Urothelium cell line (cell line): ENCODE measurements at regions not wholly inside any gene's neighbourhood (a gene's known extent, or its start where the extent isn't known, plus 50 kb on each side); places are given as distances from the start of the nearest gene placed in this dataset.
"Not testable (repeated sequence)": the region's sequence is repeated elsewhere in the genome, so short reads cannot be mapped to it uniquely, and the experiment has no call there.

Experiments
- DNase-seq: peaks from one replicate; pipeline ENCODE4 v3.0.0; 2011; ENCODE audit warnings: low spot score, mixed read lengths
- FAIRE-seq: peaks from 2 replicates; lab custom pipeline; 2011; peaks lifted over from hg19 to GRCh38; lab: Jason Lieb, UNC

DNA sequence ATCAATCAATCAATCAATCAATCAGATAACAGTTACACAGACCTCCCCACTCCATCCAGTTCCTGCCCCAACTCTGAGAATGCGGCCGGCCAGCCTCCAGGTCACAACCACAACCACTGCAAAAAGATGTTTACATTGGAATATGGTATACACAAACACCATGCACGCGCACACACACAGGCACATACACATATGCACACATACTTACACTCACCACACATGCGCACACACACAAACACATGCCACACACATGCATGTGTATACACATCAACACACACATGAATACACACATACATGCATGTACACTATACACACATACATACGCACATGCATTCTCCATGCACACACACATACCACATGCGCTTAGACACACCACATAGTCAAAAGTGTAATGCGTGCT lies 131.1 kb downstream of the PXDC1 start:
- FAIRE-seq (peak; percentile 65), DNase-seq (no peak)

DNA sequence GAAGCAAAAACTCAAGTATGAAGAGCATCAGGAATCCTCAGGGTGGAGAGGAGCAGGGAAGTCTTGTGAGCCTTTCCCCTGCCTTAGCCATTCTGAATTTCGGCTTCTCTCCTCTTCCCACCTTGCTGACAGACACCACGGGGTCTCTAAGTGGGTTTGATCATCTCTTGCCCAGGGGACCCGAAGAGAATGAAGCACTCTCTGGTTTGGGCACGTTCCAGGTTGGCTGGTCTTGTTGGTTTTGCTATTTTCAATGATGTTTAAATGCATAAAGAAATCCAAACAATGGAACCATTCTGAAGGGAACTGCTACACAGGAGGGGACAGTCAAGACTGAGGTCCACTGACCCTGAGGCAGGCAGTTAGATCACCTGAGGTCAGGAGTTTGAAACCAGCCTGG lies 131.7 kb downstream of the PXDC1 start:
- DNase-seq (no peak), FAIRE-seq (no peak)

DNA sequence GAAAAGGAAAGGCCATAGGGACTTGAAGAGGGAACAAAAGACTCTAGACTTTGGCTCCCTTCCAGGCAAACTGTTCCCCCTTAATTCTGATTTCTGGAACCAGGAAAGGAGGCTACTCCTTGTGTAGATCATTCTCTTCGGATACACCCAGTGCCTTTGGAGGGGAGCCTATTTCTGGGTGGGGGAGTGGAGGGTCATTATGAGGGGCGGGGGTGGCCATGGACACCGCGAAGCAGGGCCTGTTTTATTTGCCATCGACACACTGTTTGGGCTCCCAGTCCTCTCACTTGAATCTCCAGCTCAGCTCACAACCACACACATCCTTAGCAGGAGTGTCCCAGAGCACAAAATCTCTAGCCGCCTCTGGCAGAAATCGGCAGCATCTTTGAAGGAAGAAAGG lies 132.3 kb downstream of the PXDC1 start:
- DNase-seq (no peak), FAIRE-seq (no peak)

DNA sequence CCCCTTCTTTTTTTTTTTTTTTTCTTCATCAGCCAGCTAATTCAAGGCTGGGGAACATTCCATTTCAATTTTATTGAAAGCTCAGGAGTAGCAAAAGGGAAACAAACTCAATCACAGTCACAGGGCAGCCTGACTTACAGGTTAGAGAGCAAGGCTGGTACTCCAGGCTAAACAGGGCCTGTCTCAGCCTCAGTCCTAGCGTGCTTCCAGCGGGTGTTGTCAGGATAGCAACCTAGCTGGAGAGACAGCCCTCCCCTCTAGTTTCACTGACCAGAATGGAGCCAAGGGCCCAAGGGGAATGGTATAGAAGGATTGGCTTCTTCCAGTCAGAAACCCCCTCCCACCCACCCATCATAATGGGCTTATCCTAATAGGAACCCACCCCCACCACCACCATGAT lies 132.9 kb downstream of the PXDC1 start:
- FAIRE-seq = no peak
- DNase-seq = no peak

DNA sequence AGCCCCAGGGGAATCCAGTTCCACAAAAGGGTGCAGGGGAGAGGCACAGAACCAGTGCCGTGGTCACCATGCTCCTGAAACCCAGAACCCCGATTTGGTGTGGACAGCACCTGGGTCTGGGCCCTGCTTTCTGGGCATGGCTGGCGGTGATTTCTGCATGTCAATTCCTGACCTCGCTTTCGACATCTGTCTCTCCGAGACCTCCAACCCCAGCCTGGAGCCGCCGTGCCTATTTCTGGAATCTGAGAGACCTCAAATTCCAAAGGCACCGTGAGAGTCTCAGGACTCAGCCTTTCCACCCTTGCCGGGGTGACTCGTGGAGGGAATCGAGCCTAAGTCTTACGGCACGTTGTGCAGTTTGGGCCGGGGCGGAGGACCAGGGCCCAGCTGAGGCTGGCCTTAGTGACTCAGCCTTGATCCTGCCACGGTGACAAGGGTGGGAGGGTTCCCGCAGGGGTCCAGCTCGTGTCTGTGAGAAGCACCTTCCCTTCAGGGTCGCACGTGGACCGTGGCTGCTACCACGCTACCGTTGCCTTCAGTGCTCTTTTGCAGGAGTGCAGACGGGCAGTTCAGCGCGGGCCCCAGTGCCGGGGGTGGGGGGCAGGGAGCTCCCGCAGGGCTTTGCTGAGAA lies 133.7 kb downstream of the PXDC1 start:
- DNase-seq (no peak), FAIRE-seq (no peak)

DNA sequence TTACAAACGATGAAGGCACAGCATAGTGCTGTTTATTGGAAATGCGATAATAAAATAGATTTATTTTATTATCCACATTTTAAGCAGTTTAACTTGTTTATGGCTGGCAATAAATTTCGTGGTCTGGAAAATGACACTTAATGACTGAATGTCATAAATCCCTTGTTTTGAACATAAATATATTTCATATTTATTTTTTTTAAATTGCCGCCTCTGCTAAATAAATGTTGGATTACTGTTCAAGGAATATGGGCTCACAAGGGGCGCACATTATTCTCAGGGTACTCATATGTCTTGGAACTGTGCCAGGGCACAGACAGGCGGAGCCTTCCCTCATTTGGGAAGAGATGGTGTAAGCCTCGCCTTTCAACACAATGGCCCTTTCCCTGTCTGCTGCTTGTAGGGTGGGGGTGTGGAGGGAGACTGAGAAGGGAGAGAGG lies 134.3 kb downstream of the PXDC1 start:
- DNase-seq (no peak), FAIRE-seq (no peak)

DNA sequence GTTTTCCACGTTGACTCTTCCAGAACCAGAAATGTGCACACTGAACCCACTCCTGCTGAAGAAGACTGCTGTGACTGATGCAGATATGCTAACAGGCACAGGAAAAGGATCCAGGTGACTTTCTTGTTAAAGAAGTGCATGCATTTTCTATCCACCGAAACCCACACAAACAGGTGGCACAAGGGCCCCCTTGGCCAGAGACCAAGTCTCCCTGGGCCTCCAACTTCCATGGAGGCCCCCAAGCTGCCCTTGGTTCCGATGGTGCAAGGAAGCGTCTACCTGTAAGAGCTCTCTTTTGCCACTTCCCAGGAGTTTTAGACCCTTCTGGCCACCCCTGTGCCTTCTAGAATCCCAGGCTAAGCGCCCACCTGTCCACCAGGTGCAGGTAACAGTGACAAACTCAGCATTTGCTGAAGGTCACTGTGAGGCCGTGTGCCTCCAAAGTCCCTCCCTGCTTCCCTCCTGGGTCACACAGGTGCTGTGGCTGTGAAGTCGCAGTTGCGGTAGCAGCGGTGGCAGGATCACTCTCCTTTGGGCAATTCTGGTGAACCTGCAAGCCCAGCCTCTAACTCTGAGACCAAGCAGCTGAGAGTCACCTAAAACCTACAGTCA lies 134.8 kb downstream of the PXDC1 start:
- FAIRE-seq (no peak), DNase-seq (no peak)

DNA sequence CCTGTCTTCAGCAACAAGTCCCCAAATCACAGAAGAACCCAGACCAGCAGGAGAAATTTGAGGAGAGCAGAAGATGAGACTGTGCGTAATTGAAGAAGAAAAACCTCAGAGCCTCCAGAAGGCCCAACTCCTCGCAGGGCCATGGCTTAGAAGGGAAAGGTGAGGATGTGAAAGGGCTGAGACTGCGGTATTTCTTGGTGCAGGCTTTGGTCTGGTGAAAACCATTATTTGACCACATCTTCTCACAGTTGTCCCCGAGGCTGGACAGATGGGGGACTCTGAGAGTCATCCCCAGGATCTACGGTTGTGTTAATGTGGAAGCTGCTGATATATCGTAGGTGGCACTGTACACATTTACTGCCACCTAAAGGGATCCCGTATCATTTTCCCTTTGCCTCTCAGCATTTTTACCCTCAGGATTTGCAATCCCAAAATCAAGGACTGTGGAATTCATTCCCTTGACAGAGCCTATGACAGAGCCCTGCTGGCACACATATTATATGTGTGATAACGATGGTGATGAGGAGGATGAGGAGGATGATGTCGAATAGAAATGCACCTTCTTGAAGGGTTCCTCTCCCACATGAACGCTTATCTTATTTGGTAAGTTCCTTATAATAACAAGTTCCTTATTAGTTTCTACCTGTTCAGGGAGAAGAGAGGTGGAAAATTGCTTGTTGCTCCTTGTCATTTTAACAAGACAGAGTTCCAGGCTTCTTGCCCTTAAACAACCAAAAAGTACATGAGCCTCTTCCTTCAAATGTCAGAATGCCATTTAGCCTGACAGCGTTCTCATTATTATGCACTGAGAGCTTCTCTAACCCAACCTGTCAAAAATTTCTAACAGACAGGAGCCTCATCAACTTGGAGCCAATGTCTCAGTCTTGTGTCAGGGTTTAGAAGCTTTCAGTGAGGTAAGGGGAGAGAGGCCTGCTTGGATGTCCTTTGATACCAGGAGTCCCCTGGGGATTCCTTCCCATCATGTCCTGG lies 135.8 kb downstream of the PXDC1 start:
- FAIRE-seq = no peak
- no peak for DNase-seq

DNA sequence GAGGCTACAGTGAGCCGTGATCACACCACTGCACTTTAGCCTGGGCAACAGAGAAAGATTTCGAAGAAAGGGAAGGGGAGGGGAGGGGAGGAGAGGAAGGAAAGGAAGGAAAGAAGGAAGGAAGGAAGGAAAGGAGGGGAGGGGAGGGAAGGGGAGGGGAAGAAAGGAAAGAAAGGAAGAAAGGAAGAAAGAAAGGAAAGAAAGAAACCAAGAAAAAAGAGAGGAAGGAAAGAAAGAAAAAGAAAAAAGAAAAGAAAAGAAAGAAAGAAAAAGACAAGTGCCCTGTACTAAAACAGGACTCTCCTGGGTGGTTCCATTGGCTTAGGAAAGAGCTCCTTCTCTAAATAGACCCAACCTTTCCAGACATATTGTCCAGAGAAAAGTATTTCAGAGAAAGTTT lies 136.6 kb downstream of the PXDC1 start:
- no peak for FAIRE-seq
- DNase-seq = no peak

DNA sequence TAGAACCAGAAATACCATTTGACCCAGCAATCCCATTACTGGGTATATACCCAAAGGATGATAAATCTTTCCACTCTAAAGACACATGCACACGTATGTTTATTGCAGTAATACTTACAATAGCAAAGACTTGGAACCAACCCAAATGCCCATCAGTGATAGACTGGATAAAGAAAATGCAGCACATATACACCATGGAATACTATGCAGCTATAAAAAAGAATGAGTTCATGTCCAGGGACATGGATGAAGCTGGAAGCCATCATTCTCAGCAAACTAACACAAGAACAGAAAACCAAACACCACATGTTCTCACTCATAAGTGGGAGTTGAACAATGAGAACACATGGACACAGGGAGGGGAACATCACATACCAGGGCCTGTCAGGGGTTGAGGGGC lies 137.9 kb downstream of the PXDC1 start:
- DNase-seq, FAIRE-seq: not testable (repeated sequence)

DNA sequence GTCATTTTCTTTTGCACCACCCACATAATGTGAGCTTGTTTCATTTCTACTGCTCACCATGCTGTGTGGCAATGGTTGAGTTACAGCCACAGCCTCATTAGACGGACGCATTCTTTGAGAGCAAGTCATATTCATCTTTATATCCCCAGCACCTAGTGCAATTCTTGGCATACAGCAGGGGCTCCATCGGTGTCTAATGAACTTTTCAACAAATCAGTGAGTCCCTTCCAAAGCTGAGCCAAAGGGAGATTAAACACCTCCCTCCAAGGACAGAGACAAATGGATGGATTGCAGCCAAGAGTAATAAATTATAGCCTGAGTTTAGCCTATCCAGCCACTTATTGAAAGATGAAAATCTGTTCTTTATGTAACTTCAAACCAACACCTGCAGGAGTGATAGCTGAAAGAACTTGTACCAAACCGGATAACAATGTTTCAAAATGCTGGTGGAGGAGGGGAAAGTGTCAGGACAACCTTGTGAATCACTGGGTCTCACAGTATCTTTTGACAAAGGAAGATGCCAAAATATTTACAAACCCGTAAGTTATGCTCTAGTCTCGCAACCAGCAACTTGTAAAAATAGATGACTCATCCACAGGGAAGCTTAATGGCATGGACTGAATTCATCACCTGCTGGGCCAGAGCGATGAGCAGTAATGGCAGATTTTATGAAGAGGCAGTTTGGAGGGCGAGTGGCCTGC lies 139.0 kb downstream of the PXDC1 start:
- FAIRE-seq = peak; percentile 65
- DNase-seq = peak; percentile 79

DNA sequence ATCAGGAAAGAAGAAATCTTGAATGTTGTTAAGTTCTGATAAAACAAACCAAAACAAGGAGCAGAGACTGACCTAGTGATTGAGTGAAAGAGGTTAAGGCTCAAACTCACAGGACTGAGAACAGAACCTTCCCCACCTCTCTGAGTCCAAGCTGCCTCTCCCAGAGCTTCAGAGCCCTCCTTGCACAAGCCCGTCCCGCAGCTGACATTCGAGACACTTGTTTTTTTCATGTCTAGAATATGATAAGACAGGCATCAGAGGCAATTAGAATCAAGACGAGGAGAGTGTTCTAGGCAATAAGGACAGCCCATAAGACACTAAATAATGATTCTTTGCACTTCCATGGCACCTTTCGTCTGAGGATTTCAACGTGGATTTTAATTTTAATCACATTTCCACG lies 140.6 kb downstream of the PXDC1 start:
- FAIRE-seq (no peak), DNase-seq (no peak)

DNA sequence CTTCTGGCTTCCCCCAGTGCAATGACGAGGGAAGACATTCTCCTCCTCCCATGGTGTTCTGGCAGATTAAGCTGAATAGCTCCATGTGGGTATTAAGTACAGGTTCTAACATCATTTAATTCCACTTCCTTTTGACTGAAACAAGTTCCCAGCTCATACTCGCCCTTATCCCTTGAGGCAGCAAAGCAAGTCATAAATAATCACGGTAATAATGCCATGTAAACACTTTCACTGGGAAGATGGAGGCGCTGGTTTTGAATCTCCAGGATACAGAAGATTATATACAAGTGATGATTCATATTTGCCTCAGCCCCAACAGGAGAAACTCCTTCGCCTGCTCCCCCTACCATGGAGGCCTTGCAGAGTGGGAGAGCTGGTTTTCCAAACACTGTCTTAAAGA lies 141.3 kb downstream of the PXDC1 start:
- peak; percentile 26 for DNase-seq
- no peak for FAIRE-seq

DNA sequence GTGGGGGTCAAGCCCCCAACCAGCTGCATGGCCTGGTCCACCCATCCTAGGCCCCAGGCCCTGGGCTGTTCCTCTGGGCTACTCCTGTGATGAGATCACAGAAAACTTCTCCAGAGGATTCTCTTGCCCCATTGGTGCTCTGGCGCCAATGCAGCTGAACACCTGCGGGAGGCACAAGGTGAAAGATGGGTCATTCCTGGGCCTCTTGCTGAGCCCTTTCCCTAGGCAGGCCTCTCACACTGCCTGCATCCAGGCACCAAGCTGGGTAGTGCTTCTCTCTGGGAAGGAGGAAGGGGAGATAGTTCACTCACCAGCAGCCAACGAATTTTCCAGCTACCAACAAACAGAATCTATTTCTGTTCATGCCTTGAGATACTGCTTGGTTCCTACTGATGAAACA lies 142.1 kb downstream of the PXDC1 start:
- FAIRE-seq (no peak), DNase-seq (no peak)

DNA sequence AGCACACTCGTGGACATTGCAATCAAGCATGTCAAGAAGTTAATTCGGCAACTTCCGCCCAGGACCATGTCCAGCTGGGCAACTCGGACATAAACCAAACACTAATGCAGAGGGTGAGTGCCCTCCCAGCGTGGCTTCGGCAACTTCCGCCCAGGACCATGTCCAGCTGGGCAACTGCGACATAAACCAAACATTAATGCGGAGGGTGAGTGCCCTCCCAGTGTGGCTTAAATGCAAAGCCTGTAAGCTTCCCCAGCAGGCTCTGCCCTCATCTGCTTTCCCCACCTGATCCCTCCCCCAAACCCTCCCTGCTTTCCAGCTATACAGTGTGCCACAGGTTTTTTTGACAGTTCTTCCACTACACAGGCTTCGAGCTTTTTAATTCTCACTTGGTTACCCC lies 143.4 kb downstream of the PXDC1 start:
- no peak for FAIRE-seq

DNA sequence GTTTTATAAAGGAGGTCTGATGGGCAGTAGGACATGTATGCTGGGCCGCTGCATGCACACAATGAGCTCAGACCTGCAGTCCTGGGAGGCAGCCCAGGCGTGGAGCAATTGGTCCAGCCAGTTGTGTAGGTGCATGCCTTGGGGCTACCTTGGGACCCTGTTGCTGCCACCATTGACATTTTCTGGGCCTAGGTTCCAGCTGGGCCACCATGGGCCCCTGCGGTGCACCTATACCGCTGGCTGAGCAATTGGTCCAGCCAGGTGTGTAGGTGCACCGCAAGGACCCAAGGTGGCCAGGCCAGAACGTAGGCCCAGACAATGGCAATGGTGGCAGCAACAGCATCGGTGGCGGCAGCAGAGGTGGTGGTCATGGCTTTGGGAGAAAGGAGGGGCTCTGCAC lies 143.9 kb downstream of the PXDC1 start:
- FAIRE-seq = no peak
- DNase-seq = no peak

More for the DNA sequence above, 143.4 kb downstream of the PXDC1 start:
- no peak for DNase-seq

DNA sequence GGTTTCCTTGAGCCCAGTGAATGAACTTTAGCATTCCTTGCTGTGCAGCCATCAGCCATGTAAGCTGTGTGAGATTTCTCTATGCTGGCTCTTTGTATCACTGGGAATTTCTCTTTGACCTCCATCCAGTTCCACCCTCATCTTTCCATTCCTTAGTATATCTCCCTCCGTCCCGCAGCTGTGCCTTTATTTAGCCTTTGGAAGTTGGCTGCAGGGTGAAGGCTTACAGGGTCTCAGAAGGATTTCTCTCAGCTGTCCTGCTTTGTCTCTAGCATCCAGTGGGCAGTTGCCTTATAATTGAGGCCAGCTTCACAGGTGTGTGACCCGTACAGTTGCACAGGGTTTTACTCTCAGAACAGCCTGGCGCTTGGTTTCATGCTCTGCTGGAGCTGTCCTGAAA lies 144.3 kb downstream of the PXDC1 start:
- FAIRE-seq (no peak), DNase-seq (no peak)

DNA sequence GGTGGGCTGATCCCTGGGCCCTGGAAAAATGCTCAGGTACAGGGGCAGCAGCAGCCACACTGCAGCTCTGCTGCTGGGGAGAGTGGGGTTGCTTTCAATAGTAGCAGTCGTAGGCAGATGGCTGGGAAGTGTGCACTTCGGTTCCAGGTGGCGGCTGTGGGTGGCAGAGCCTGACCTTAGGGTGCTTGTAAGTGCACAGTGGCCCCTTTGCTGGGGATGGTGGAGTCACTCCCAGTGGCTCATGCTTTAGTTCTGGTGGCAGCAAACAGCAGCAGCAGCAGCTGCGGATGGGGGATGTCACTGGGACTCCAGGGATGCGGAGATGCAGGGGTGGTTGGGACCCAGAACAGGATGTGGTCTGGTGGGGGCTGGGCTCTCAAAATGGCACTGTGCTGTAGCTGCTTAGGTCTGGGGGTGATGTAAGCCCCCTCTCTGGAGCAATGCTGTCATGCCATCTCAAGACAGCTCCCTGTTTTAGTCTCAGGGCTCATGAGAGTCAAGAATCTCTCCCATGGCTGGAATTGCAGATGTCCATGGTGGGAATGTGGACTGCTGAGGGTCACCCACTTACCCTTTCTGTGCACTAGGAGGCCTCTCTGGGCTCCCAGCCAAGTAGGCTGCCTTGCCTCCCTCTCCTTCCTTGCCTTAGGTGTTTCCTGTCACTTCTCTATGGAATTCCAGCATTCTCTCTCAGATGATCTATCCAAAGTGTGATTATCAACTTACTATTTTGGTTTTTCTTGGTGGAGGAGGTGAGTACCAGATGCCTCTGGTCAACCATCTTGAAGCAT lies 146.7 kb upstream of the SLC22A23 start:
- DNase-seq (no peak), FAIRE-seq (no peak)

DNA sequence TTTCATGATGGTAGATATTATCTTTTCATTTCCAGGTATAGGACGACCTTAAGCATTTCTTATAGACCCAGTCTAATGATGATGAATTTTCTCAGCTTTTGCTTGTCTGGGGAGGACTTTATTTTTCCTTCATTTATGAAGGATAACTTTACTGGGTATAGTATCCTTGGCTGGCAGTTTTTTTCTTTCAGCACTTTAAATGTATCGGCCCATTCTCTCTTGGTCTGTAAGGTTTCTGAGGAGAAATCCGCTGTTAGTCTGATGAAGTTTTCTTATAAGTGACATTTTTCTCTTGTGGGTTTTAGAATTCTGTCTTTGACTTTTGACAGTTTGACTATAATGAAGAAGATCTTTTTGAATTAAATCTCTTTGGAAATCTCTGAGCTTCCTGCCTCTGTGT lies 144.7 kb upstream of the SLC22A23 start:
- FAIRE-seq = no peak
- DNase-seq = no peak

DNA sequence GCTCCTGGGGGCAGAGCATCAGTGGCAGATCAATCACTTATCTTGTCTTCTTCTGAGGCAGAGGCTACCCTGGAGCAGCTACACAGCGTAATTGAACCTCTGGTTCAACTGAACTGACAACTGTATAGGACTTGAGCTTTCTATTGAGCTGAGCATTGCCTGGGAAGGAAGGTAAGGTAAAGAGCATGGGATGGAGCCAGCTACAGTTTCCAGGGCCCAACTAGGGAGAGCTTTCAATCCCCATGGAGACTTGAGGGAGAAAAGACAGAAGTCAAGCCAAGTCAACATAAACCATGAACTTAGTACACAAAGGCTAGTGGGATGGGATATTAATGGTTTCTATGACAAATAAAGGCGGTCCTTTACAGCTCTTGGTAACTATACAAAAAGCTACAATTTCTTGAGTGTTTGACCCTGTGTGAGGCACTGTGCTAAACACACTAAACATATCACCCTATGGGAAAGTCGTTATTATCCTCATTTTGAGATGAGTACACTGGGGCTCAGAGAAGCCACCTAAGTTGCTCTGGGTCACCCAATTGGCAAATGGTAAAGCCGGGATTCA lies 140.7 kb upstream of the SLC22A23 start:
- no peak for DNase-seq
- no peak for FAIRE-seq
